Loucy (cell line): ENCODE measurements at regions not wholly inside any gene's neighbourhood (a gene's known extent, or its start where the extent isn't known, plus 50 kb on each side); places are given as distances from the start of the nearest gene placed in this dataset.

ENCODE experiments used
- H2AFZ ChIP-seq: fragments of 200-600 bp; sonication (generic); 2 replicates; pipeline ENCODE4 v1.6.0; 2016; ENCODE audit warnings: antibody characterized with exemption, mild to moderate bottlenecking, low read length, moderate library complexity
- H3F3A ChIP-seq: fragments of 200-600 bp; 2 replicates; pipeline ENCODE4 v1.6.0; 2016; ENCODE audit warnings: antibody characterized with exemption, low read depth, mild to moderate bottlenecking
- H3K27me3 ChIP-seq: fragments of 200-600 bp; sonication (generic); 2 replicates; pipeline ENCODE4 v1.6.1; 2014; ENCODE audit warnings: low read length, mild to moderate bottlenecking; ENCODE audit not compliant: insufficient read depth, poor library complexity, severe bottlenecking
- H3K36me3 ChIP-seq: fragments of 200-600 bp; sonication (generic); 2 replicates; pipeline ENCODE4 v1.6.1; 2016; ENCODE audit warnings: low read length; ENCODE audit not compliant: insufficient read depth
- H3K4me1 ChIP-seq: fragments of 200-600 bp; sonication (generic); 2 replicates; pipeline ENCODE4 v1.5.1; 2014; ENCODE audit warnings: low read length, mild to moderate bottlenecking; ENCODE audit not compliant: insufficient read depth, poor library complexity, severe bottlenecking
- H3K4me2 ChIP-seq: fragments of 200-600 bp; sonication (generic); 2 replicates; pipeline ENCODE4 v1.6.0; 2014; ENCODE audit warnings: antibody characterized with exemption, low read length, low read depth, mild to moderate bottlenecking; ENCODE audit not compliant: poor library complexity, severe bottlenecking
- H3K4me3 ChIP-seq: fragments of 200-600 bp; sonication (generic); 2 replicates; pipeline ENCODE4 v1.5.1; 2014; ENCODE audit warnings: low read length, mild to moderate bottlenecking, mixed read lengths; ENCODE audit not compliant: poor library complexity, severe bottlenecking
- H3K79me2 ChIP-seq: fragments of 200-600 bp; sonication (generic); 2 replicates; pipeline ENCODE4 v1.6.1; 2014; ENCODE audit warnings: low read length; ENCODE audit not compliant: insufficient read depth
- H3K9ac ChIP-seq: fragments of 200-600 bp; sonication (generic); 2 replicates; pipeline ENCODE4 v1.6.0; 2014; ENCODE audit warnings: mild to moderate bottlenecking, low read depth, low read length, moderate library complexity; ENCODE audit not compliant: poor library complexity, severe bottlenecking
- H3K9me2 ChIP-seq: fragments of 200-600 bp; sonication (generic); replicated peaks from 2 replicates; pipeline ENCODE4 v1.6.1; 2016; ENCODE audit warnings: low read depth, low read length, mixed read lengths
- H3K9me3 ChIP-seq: fragments of 200-600 bp; sonication (generic); 2 replicates; pipeline ENCODE4 v1.6.1; 2014; ENCODE audit warnings: mild to moderate bottlenecking, antibody characterized with exemption, low read length, low read depth; ENCODE audit not compliant: insufficient read depth
- H4K20me1 ChIP-seq: fragments of 200-600 bp; sonication (generic); 2 replicates; pipeline ENCODE4 v1.6.0; 2014; ENCODE audit warnings: antibody characterized with exemption, low read length, mild to moderate bottlenecking; ENCODE audit not compliant: insufficient read depth, poor library complexity, severe bottlenecking
- EZH2phosphoT487 ChIP-seq: fragments of 200-600 bp; IDR thresholded peaks from 2 replicates; pipeline ENCODE4 v1.6.1; 2018; ENCODE audit warnings: antibody characterized with exemption, mild to moderate bottlenecking, moderate library complexity, borderline replicate concordance
- TF ChIP-seq, protein P1 (sequence below): fragments of 200-600 bp; sonication (generic); conservative IDR thresholded peaks from 2 replicates; pipeline ENCODE4 v1.5.1; 2014; ENCODE audit warnings: mild to moderate bottlenecking, antibody characterized with exemption, low read length

DNA sequence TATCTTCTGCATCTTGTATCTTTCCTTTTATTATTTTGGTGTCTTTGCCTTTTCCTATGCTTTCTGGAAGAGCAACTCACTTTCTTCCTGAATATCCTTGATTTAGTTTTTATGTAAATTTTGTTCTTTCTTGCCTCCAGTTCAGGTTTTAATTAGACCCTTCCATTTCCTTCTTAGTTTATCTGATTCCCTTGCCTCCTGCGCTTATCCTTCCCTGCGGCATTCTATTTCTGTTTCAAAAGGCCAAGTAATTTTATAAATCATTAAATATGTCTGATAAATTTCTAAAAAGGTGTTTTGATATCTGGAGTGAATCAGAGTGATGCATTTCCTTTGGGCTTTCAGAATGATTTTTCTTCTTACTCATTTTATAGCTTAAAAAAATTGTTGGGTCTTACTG is 167.7 kb upstream of the WDR11 start:
- H3K4me3 ChIP-seq, result peak overlapping the region; percentile 55
- H3K36me3 ChIP-seq, result no peaks in the 10 kb centered on the region
- no peaks in the 10 kb centered on the region for H3K79me2 ChIP-seq
- peak overlapping the region; percentile 72 for H3K4me2 ChIP-seq
- no peaks in the 10 kb centered on the region for H3K27me3 ChIP-seq
- TF ChIP-seq, protein P1, sequence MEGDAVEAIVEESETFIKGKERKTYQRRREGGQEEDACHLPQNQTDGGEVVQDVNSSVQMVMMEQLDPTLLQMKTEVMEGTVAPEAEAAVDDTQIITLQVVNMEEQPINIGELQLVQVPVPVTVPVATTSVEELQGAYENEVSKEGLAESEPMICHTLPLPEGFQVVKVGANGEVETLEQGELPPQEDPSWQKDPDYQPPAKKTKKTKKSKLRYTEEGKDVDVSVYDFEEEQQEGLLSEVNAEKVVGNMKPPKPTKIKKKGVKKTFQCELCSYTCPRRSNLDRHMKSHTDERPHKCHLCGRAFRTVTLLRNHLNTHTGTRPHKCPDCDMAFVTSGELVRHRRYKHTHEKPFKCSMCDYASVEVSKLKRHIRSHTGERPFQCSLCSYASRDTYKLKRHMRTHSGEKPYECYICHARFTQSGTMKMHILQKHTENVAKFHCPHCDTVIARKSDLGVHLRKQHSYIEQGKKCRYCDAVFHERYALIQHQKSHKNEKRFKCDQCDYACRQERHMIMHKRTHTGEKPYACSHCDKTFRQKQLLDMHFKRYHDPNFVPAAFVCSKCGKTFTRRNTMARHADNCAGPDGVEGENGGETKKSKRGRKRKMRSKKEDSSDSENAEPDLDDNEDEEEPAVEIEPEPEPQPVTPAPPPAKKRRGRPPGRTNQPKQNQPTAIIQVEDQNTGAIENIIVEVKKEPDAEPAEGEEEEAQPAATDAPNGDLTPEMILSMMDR, result no peak
- no peak for TF ChIP-seq EZH2phosphoT487
- H3K9me3 ChIP-seq, result 0 out of 2 replicates have a peak, but pooled peaks cover 3% of the 10 kb centered on the region
- H3K9ac ChIP-seq, result peak overlapping the region; percentile 71
- peaks cover 39% of the 10 kb centered on the region for H3K4me1 ChIP-seq
- no peaks in the 10 kb centered on the region for H3K9me2 ChIP-seq
- no peak overlapping the region for H2AFZ ChIP-seq
- peaks cover 9% of the 10 kb centered on the region; the same call in 1 of the 2 replicates for H3F3A ChIP-seq
- no peaks in the 10 kb centered on the region for H4K20me1 ChIP-seq

- Histone ChIP-seq H3F3A (peaks cover 9% of the 10 kb centered on the region; the same call in 1 of the 2 replicates), H3K9me3 (no peaks in the 10 kb centered on the region), H2AFZ (no peak overlapping the region), H3K4me1 (peaks cover 39% of the 10 kb centered on the region), H3K36me3 (no peaks in the 10 kb centered on the region), H3K79me2 (no peaks in the 10 kb centered on the region), H3K4me3 (peak overlapping the region; percentile 55), H3K9ac (peak overlapping the region; percentile 71), H4K20me1 (no peaks in the 10 kb centered on the region), H3K4me2 (peak overlapping the region; percentile 72), H3K9me2 (no peaks in the 10 kb centered on the region), H3K27me3 (no peaks in the 10 kb centered on the region)
- TF ChIP-seq EZH2phosphoT487, result no peak
- TF ChIP-seq, protein P1, result no peak
Measured at GRCh38 chr10:120684226-120684625, 166.9 kb upstream of the WDR11 start.

- H3K4me3 ChIP-seq, result peak overlapping the region; percentile 44
- peak overlapping the region; percentile 56 for H3K9ac ChIP-seq
- H3K9me3 ChIP-seq, result no peaks in the 10 kb centered on the region
- peaks cover 9% of the 10 kb centered on the region; the same call in 1 of the 2 replicates for H3F3A ChIP-seq
- TF ChIP-seq, protein P1, result no peak
- no peak for TF ChIP-seq EZH2phosphoT487
- no peaks in the 10 kb centered on the region for H4K20me1 ChIP-seq
- H3K4me1 ChIP-seq, result peaks cover 42% of the 10 kb centered on the region
- H3K79me2 ChIP-seq, result no peaks in the 10 kb centered on the region
- H3K9me2 ChIP-seq, result no peaks in the 10 kb centered on the region
- H3K27me3 ChIP-seq, result no peaks in the 10 kb centered on the region
- H3K36me3 ChIP-seq, result no peaks in the 10 kb centered on the region
- H3K4me2 ChIP-seq, result peak overlapping the region; percentile 72
- no peak overlapping the region for H2AFZ ChIP-seq
Measured at GRCh38 chr10:120685136-120685535, 166.0 kb upstream of the WDR11 start.
